SK-N-SH (cell line): ENCODE measurements at regions not wholly inside any gene's neighbourhood (a gene's known extent, or its start where the extent isn't known, plus 50 kb on each side); places are given as distances from the start of the nearest gene placed in this dataset.
"Not testable (repeated sequence)": the region's sequence is repeated elsewhere in the genome, so short reads cannot be mapped to it uniquely, and the experiment has no call there.

Source experiments
- CTCF ChIA-PET: fragments of 300-600, 350-600 bp; formaldehyde crosslinking; extraction: SDS; loops from one replicate; lab custom pipeline; 2021; lab: Yijun Ruan, JAX
- POLR2A ChIA-PET: fragments of 350-600 bp; sonication (Branson Sonifier 250); formaldehyde crosslinking; extraction: SDS; loops from one replicate; lab custom pipeline; 2020; ENCODE audit warnings: antibody characterized with exemption, inconsistent platforms; lab: Yijun Ruan, JAX
- DNase-seq: peaks from one replicate; pipeline ENCODE4 v3.0.0; 2012
- H2AFZ ChIP-seq: fragments of 200-600 bp; sonication (generic); 2 replicates; pipeline ENCODE4 v1.8.1; 2016; ENCODE audit warnings: antibody characterized with exemption, mild to moderate bottlenecking, low read depth
- H3F3A ChIP-seq: fragments of 200-600 bp; sonication (generic); replicated peaks from 2 replicates; pipeline ENCODE3; 2016; ENCODE audit warnings: antibody characterized with exemption, mild to moderate bottlenecking; ENCODE audit not compliant: insufficient read depth
- H3K27ac ChIP-seq, 2 experiments: fragments of 200-500 bp in 1 of 2; fragments of 200-600 bp in 1 of 2; sonication (Bioruptor generic) in 1 of 2; sonication (generic), shearing (Covaris generic) in 1 of 2; 2 replicates each; pipeline versions ENCODE4 v1.5.1 to v1.6.1; 2014 to 2016; ENCODE audit warnings: low read depth in 2 of 2, inconsistent platforms in 1 of 2, low read length in 1 of 2, mild to moderate bottlenecking in 1 of 2, mixed read lengths in 1 of 2
- H3K27me3 ChIP-seq: fragments of 200-600 bp; sonication (generic), shearing (Covaris generic); 2 replicates; pipeline ENCODE4 v1.6.1; 2016; ENCODE audit warnings: mixed run types; ENCODE audit not compliant: insufficient read depth
- H3K36me3 ChIP-seq, 2 experiments: fragments of 200-500 bp in 1 of 2; fragments of 200-600 bp in 1 of 2; sonication (Bioruptor generic) in 1 of 2; sonication (generic) in 1 of 2; replicated peaks in 1 of 2; 2 replicates each; pipeline versions ENCODE3 to v1.5.1; 2014 to 2016; ENCODE audit warnings: low read length in 1 of 2, mild to moderate bottlenecking in 1 of 2; ENCODE audit not compliant: insufficient read depth in 2 of 2, control insufficient read depth in 1 of 2
- H3K4me1 ChIP-seq, 2 experiments: fragments of 200-500 bp in 1 of 2; fragments of 200-600 bp in 1 of 2; sonication (Bioruptor generic) in 1 of 2; sonication (generic), shearing (Covaris generic) in 1 of 2; 2 replicates each; pipeline versions ENCODE4 v1.5.1 to v1.6.1; 2014 to 2016; ENCODE audit warnings: low read depth in 1 of 2, low read length in 1 of 2, mixed run types in 1 of 2; ENCODE audit not compliant: insufficient read depth in 2 of 2, control insufficient read depth in 1 of 2
- H3K4me2 ChIP-seq: fragments of 200-600 bp; sonication (generic), shearing (Covaris generic); 2 replicates; pipeline ENCODE4 v1.6.1; 2017; ENCODE audit warnings: mixed run types
- H3K4me3 ChIP-seq, 2 experiments: fragments of 200-500 bp in 1 of 2; fragments of 200-600 bp in 1 of 2; sonication (Bioruptor generic) in 1 of 2; sonication (generic), shearing (Covaris generic) in 1 of 2; 2 replicates each; pipeline versions ENCODE4 v1.5.1 to v1.8.1; 2014 to 2016; ENCODE audit warnings: low read depth in 2 of 2, inconsistent platforms in 1 of 2, low read length in 1 of 2, mild to moderate bottlenecking in 1 of 2, mixed read lengths in 1 of 2, moderate library complexity in 1 of 2
- H3K79me2 ChIP-seq: fragments of 200-600 bp; sonication (generic); 2 replicates; pipeline ENCODE4 v1.8.1; 2017; ENCODE audit warnings: mild to moderate bottlenecking; ENCODE audit not compliant: insufficient read depth
- H3K9ac ChIP-seq: fragments of 200-600 bp; sonication (generic); 2 replicates; pipeline ENCODE4 v1.6.1; 2017; ENCODE audit warnings: mixed run types
- H3K9me2 ChIP-seq: fragments of 200-600 bp; sonication (generic); 2 replicates; pipeline ENCODE4 v1.6.1; 2017; ENCODE audit warnings: mixed run types
- H3K9me3 ChIP-seq: fragments of 200-600 bp; sonication (generic); 2 replicates; pipeline ENCODE4 v1.6.1; 2017; ENCODE audit warnings: mixed run types, mild to moderate bottlenecking, moderate library complexity
- H4K20me1 ChIP-seq: fragments of 200-600 bp; sonication (generic); 2 replicates; pipeline ENCODE4 v1.6.1; 2017; ENCODE audit warnings: mild to moderate bottlenecking, mixed run types; ENCODE audit not compliant: insufficient read depth
- ELF1 ChIP-seq: IDR thresholded peaks from 2 replicates; pipeline ENCODE4 v1.4.0; 2012
- FOSL2 ChIP-seq: IDR thresholded peaks from 2 replicates; pipeline ENCODE4 v1.4.0; 2012; ENCODE audit warnings: low read depth, mild to moderate bottlenecking, moderate library complexity, borderline replicate concordance
- GABPA ChIP-seq: IDR thresholded peaks from 2 replicates; pipeline ENCODE4 v1.4.0; 2012; ENCODE audit warnings: low read depth, mild to moderate bottlenecking
- GATA2 ChIP-seq: sonication (generic); formaldehyde crosslinking; IDR thresholded peaks from 2 replicates; pipeline ENCODE4 v1.5.0; 2020; ENCODE audit warnings: mild to moderate bottlenecking, missing genetic modification reagents
- MEF2A ChIP-seq: IDR thresholded peaks from 2 replicates; pipeline ENCODE4 v1.4.0; 2012; ENCODE audit warnings: low read depth, borderline replicate concordance
- NFIC ChIP-seq: IDR thresholded peaks from 2 replicates; pipeline ENCODE4 v1.4.0; 2012; ENCODE audit warnings: borderline replicate concordance
- NRF1 ChIP-seq: IDR thresholded peaks from 2 replicates; pipeline ENCODE4 v1.6.1; 2012; ENCODE audit warnings: low read depth, mild to moderate bottlenecking, low read length
- PBX3 ChIP-seq: IDR thresholded peaks from 2 replicates; pipeline ENCODE4; 2012
- RCOR1 ChIP-seq: fragments of 150-350 bp; IDR thresholded peaks from 2 replicates; pipeline ENCODE4 v1.6.1; 2017; ENCODE audit warnings: antibody characterized with exemption, low read length
- REST ChIP-seq: IDR thresholded peaks from 2 replicates; pipeline ENCODE4 v1.6.1; 2012; ENCODE audit warnings: mild to moderate bottlenecking, low read depth, low read length, moderate library complexity
- YY1 ChIP-seq: IDR thresholded peaks from 2 replicates; pipeline ENCODE4 v1.4.0; 2012; ENCODE audit warnings: low read depth, mild to moderate bottlenecking
- ZBTB33 ChIP-seq: IDR thresholded peaks from 2 replicates; pipeline ENCODE4 v1.4.0; 2012; ENCODE audit warnings: low read depth, borderline replicate concordance
- WGBS: methylation state at CpG from one replicate; pipeline ENCODE4 v1.1.6; 2017; ENCODE audit warnings: low lambda C conversion rate; 5-methylcytosine and 5-hydroxymethylcytosine counted together

GRCh38 chr14:105980224-105980623 is 453.8 kb downstream of the TMEM121 start (continued):
- TF ChIP-seq GABPA, result no peak
- no peak for TF ChIP-seq ELF1

- H3K9me3 ChIP-seq, CTCF ChIA-PET: not testable (repeated sequence)
- WGBS, result 18% methylated on average over 7 of the region's 8 CpGs
Observed at GRCh38 chr14:105981517-105982302, 455.3 kb downstream of the TMEM121 start.

GRCh38 chr14:105982664-105983063 is 456.3 kb downstream of the TMEM121 start:
- no peak overlapping the region for H3K4me3 ChIP-seq
- no peaks in the 10 kb centered on the region for H3K9me3 ChIP-seq
- TF ChIP-seq MEF2A (no peak), PBX3 (no peak)
- no peaks in the 10 kb centered on the region for H4K20me1 ChIP-seq
- CTCF ChIA-PET, result no interaction called here
- DNase-seq, result no peak
- no peaks in the 10 kb centered on the region for H3K79me2 ChIP-seq
- POLR2A ChIA-PET, result no interaction called here
- H3K9ac ChIP-seq, result no peak overlapping the region
- no peak overlapping the region for H2AFZ ChIP-seq
- no peaks in the 10 kb centered on the region for H3K36me3 ChIP-seq
- H3K27ac ChIP-seq, result no peak overlapping the region
- H3K9me2 ChIP-seq, result no peaks in the 10 kb centered on the region
- H3K4me2 ChIP-seq, result no peak overlapping the region
- no peaks in the 10 kb centered on the region for H3F3A ChIP-seq
- H3K4me1 ChIP-seq, result peaks cover 0 to 8% of the 10 kb centered on the region in 2 experiments; a peak in 1 of 4 replicates
- H3K27me3 ChIP-seq, result no peaks in the 10 kb centered on the region
- WGBS, result 40% methylated on average over 3 of the region's 8 CpGs

More at GRCh38 chr14:105981517-105982302, 455.3 kb downstream of the TMEM121 start:
- H3K27me3 ChIP-seq, H3K27ac ChIP-seq, H3K4me1 ChIP-seq, POLR2A ChIA-PET, H3K9ac ChIP-seq, H3K9me2 ChIP-seq, H3K4me2 ChIP-seq, H3K4me3 ChIP-seq, H4K20me1 ChIP-seq, H2AFZ ChIP-seq, H3F3A ChIP-seq, H3K79me2 ChIP-seq, H3K36me3 ChIP-seq, DNase-seq: not testable (repeated sequence)

GRCh38 chr14:105986894-105987284 is 460.5 kb downstream of the TMEM121 start:
- Histone ChIP-seq H3K27me3 (no peaks in the 10 kb centered on the region), H2AFZ (no peak overlapping the region), H3K9ac (no peak overlapping the region), H3K4me2 (no peak overlapping the region), H3K36me3 (no peaks in the 10 kb centered on the region), H3K9me2 (no peaks in the 10 kb centered on the region), H3K9me3 (no peaks in the 10 kb centered on the region), H3K79me2 (no peaks in the 10 kb centered on the region), H3K27ac (no peak overlapping the region), H3K4me1 (no peaks in the 10 kb centered on the region), H3F3A (no peaks in the 10 kb centered on the region), H4K20me1 (no peaks in the 10 kb centered on the region), H3K4me3 (no peak overlapping the region)
- CTCF ChIA-PET, result no interaction called here
- POLR2A ChIA-PET, result no interaction called here
- 13% methylated on average over 2 of the region's 2 CpGs for WGBS
- DNase-seq, result no peak
- TF ChIP-seq RCOR1 (no peak), NRF1 (no peak), REST (no peak), NFIC (no peak), FOSL2 (no peak), GATA2 (CRISPR knock-in tag) (no peak), YY1 (no peak), ZBTB33 (no peak)
